ENCODE measurements at regions not wholly inside any gene's neighbourhood (a gene's known extent, or its start where the extent isn't known, plus 50 kb on each side); places are given as distances from the start of the nearest gene placed in this dataset.

GRCh38 chr22:44583854-44584253 lies 85.8 kb upstream of the RTL6 start:
- TF ChIP-seq CTCF (conservative IDR thresholded peaks at IDR 0.05) (no peak), ZFX (IDR thresholded peaks at IDR 0.05) (no peak)
